NCI-H524 treated with DMSO at 0.1 percent for 48 hours (cell line): ENCODE measurements at regions not wholly inside any gene's neighbourhood (a gene's known extent, or its start where the extent isn't known, plus 50 kb on each side); places are given as distances from the start of the nearest gene placed in this dataset.

Experiments
- DNase-seq: peaks from one replicate; lab custom pipeline; 2025; lab: John Stamatoyannopoulos, UW

GRCh38 chr20:57082357-57082945 is 184.0 kb downstream of the BMP7 start:
- DNase-seq = peak; percentile 86

DNA sequence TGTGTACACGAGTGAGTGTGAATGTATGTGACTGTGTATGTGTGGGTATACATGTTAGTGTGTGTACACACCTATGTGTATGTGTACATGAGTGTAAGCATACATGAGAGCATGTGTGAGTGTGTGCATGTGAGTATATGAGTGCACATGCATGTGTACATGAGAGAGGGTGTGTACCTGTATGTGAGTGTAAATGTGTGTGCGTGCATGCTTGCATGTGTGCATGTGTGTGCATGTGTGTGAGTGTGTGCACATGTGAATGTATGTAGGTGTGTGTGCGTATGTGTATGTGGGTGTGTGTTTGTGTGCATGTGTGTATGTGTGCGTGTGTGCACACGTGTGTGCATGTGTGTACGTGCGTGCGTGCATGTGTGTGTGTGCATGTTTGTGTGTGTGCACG is 183.4 kb downstream of the BMP7 start:
- no peak for DNase-seq

GRCh38 chr20:57086066-57086465 is 180.4 kb downstream of the BMP7 start:
- no peak for DNase-seq

DNA sequence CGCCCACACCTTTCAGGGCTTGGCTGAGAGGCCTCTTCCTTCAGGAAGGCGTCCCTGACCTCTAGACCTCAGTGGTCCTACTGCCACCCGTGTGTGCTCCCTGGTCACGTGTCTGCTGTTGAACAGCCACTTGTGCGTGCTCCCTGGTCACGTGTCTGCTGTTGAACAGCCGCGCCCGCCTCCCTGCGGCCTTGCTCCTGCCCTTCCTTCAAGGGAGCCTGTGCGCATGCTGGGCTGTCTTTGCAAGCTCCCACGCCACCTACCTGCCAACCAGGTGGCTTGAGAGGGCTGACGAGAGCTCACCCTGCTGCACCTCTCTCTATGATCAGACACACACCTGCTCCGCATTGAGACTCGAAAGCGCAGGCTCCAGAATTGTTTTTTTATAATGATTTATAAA is 179.3 kb downstream of the BMP7 start:
- DNase-seq = no peak

- DNase-seq = no peak
These were observed 178.7 kb downstream of the BMP7 start for GRCh38 chr20:57087705-57088104.

DNA sequence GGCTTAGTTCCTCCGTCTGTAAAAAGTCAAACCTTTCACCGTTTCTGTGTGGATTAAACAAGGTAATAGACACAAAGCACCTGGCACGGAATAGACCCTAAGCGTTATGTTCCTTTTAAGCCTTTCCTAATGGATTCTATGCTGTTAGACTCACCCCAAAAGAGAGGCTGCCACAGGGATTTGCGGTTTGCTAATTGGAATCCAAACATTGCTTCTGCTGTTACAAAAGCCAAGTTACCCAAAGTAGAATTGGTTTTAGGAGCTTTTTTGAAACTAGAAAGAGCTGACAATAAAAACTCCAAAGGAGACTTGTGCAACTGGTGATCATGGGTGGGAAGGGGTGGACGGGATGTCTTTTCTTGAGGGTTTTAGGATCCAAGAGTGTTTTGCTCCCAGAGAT is 178.0 kb downstream of the BMP7 start:
- no peak for DNase-seq

- no peak for DNase-seq
These were observed 176.7 kb downstream of the BMP7 start for GRCh38 chr20:57089699-57090144.

GRCh38 chr20:57090590-57091560 is 175.6 kb downstream of the BMP7 start:
- no peak for DNase-seq

- no peak for DNase-seq
These were observed 174.7 kb downstream of the BMP7 start for GRCh38 chr20:57091748-57092111.

DNA sequence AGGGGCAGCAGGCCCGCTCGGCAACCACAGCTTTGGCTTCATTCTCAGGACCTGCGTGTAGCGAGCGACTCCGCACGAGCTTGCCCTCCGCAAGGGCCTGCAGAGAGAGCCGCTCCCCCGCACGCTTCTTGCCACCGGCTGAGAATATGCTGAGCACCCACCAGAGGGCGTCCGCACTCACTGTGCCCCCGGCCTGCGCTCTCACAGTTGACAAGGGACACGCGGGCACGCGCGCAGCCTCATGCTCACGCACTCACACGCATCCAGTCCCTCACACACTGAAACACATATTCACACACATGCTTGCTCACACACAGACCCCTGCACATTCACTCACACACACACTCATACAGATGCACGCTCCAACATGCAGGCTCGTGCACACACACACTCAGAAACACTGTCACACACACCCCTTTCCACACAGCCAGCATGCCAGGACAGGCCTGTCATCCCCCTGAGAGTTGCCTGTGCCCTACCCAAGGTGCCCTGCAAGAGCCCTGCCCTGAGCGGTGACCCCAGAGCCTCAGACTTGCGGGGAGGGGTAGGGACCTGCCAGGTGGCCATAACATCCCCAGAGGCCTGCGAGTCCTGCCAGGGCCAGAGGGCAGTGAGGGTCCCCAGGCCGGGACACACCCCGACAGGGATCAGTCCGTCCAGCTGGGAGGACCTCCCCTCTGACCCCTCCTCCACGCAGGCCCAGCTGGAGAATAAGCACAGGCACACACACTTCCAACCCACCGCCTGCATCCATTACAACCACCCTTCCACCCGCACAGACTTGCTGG is 174.1 kb downstream of the BMP7 start:
- no peak for DNase-seq

DNA sequence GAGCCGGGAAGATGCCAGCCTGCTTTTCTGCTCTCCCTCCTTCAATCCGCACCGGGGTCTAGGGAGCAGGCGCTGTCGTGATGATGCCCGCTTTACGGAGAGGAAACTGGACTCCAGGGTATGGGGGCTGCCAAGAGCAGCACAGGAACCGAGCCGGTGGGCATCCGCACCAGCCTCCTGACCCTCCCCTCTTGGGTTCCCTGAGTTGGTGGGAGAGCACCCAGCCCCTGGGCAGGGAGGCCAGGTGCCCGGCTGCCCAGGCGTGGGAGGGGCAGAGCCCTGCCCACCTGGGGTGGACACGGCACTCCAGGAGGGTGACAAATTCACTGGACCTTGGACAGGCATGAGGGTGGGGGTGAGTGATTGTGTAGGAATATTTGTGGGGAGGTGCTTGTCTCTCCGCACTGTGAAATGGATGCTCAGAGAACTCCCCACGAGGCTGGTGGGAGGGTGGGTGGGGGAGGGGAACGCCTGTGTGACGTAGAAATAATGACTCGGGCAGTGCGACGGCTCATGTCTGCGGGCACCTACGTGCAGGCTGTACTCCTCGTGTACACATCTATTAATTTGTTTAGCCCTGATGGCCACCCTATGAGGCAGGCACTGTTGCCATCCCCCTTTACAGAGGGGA is 173.4 kb downstream of the BMP7 start:
- DNase-seq = no peak

GRCh38 chr20:57093766-57094165 is 172.7 kb downstream of the BMP7 start:
- no peak for DNase-seq

GRCh38 chr20:57094252-57094891 is 172.1 kb downstream of the BMP7 start:
- no peak for DNase-seq

DNA sequence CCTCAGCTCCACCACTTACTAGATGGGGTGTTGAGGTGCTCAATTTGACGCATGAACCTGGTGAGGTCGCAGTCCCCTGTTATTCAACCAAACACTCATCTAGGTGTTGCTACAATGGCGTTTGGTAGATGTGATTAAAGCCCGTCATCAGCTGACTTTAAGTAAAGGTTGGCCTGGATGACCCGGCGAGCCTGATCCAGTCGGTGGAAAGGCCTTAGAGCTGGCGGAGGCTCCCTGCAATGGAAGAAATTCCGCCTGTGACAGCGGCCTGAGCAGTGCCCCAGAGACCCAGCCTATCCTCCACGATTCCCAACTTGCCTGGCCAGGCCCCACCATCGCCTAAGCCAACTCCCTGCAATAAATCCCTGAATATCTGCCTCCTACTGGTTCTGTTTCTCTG is 171.4 kb downstream of the BMP7 start:
- DNase-seq = no peak

- DNase-seq = no peak
These were observed 171.0 kb downstream of the BMP7 start for GRCh38 chr20:57095426-57095825.

- DNase-seq = peak; percentile 77
These were observed 169.1 kb downstream of the BMP7 start for GRCh38 chr20:57097245-57097915.

- DNase-seq = no peak
These were observed 164.3 kb downstream of the BMP7 start for GRCh38 chr20:57102160-57102559.

DNA sequence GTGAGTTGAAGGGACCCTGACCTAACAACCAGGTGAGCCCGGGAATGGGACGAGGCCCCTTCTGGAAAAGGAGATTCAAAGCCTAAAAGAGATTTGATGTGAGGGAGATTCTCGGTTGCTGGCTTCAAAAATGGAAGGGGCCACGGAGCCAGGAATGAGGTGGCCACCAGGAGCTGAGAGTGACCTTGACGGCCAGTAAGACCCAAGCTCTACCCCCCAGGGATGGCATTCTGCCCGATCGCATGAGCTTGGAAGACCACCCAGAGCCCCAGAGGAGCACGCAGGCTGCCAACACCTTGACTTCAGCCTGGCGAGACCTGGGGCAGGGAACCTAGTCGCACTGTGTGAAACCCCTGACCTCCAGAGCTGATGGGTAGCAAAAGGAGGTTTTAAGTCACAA is 163.9 kb downstream of the BMP7 start:
- no peak for DNase-seq

GRCh38 chr20:57103146-57103800 is 163.2 kb downstream of the BMP7 start:
- no peak for DNase-seq

GRCh38 chr20:57104113-57104512 is 162.3 kb downstream of the BMP7 start:
- no peak for DNase-seq
